HG03280 (cell line): ENCODE measurements at regions not wholly inside any gene's neighbourhood (a gene's known extent, or its start where the extent isn't known, plus 50 kb on each side); places are given as distances from the start of the nearest gene placed in this dataset.
"Not testable (repeated sequence)": the region's sequence is repeated elsewhere in the genome, so short reads cannot be mapped to it uniquely, and the experiment has no call there.

Experiments used
- ATAC-seq: cut with Tn5 transposase; IDR thresholded peaks from one replicate; pipeline ENCODE4 v1.9.1; 2021; ENCODE audit warnings: mild to moderate bottlenecking, moderate library complexity; ENCODE audit not compliant: unreplicated experiment

- no peak for ATAC-seq
These were observed 51.6 kb upstream of the MPP7 start for GRCh38 chr10:28354511-28354910.

- no peak for ATAC-seq
These were observed 52.5 kb upstream of the MPP7 start for GRCh38 chr10:28355376-28355775.

- ATAC-seq, result no peak
These were observed 56.5 kb upstream of the MPP7 start for GRCh38 chr10:28359334-28359733.

DNA sequence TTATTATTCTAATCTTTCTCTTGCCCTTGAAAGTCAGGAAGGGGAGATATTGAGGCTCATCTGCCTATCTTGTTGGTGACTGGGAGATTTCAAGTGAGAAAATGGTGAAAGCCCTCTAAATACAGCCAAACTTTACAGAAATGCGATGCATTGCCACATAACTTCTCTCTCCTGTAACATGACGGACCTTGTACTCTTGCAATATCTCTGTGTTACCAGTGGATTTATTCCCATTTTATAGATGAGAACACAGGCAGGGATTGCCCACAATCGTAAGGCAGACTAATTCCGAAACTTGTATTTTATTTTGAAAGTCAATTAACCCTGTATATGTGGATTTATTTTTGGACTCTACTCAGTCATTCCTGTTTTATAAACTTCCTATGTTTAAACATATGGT is 57.3 kb upstream of the MPP7 start:
- no peak for ATAC-seq

GRCh38 chr10:28363376-28363775 is 60.5 kb upstream of the MPP7 start:
- ATAC-seq, result no peak

GRCh38 chr10:28365840-28366239 is 63.0 kb upstream of the MPP7 start:
- ATAC-seq, result no peak

DNA sequence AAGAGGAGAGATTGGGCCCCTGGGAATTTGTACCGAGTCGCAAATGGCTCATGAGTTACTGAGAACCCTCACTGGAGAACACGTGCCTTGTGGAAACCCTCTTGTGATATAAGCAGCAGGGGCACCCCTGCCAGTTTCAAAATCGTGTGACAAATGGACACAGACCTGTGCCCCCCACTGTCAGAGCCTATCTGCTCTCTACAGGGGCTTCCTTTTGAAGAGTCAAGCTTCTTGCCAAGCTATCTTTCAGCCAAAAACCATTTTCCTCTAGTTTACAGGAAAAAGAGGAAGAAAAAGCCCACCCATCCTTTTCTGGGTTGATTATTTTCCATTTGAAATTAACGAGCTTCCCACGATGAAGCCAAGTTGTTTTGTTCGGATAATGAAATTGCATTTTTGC is 64.1 kb upstream of the MPP7 start:
- ATAC-seq, result no peak

GRCh38 chr10:28367413-28367812 is 64.5 kb upstream of the MPP7 start:
- ATAC-seq, result no peak

- ATAC-seq, result peak; percentile 80
These were observed 65.1 kb upstream of the MPP7 start for GRCh38 chr10:28367929-28368484.

GRCh38 chr10:28370107-28370835 is 67.4 kb upstream of the MPP7 start:
- no peak for ATAC-seq

- ATAC-seq, result not testable (repeated sequence)
These were observed 68.8 kb upstream of the MPP7 start for GRCh38 chr10:28371638-28372037.

GRCh38 chr10:28374036-28374435 is 71.2 kb upstream of the MPP7 start:
- ATAC-seq, result no peak

GRCh38 chr10:28375399-28376354 is 72.8 kb upstream of the MPP7 start:
- ATAC-seq, result no peak

DNA sequence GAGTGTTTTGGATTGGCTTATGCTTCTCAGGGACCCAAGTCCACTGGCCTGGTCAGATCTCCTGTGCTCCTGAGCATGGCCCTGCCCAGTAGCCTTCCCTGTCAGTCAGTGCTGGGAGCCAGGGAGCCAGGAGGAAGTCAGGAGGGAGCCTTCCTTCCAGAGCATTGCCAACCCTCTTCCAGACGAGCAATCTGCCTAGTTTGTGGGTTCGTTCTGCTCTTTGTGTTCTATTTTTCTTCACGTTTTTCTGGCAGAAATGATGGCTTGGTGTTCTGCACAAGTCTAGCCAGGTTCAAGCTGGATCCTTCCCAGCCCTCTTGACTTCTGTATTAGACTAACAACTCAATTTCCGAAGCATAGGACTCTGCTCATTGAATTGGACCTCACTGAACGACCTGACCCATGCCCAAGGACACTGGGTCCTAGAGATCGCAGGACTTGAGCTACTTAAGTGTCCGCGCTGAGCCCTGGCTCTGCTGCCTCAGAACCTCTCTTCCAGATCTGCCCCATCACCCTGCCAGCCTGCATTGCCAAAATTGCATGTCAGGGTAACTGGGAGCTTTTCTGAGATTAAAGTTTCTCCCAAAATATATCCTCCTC is 76.2 kb upstream of the MPP7 start:
- ATAC-seq, result no peak

GRCh38 chr10:28381466-28381865 is 78.6 kb upstream of the MPP7 start:
- no peak for ATAC-seq

GRCh38 chr10:28381903-28382347 is 79.1 kb upstream of the MPP7 start:
- ATAC-seq, result peak; percentile 89

- ATAC-seq, result no peak
These were observed 79.8 kb upstream of the MPP7 start for GRCh38 chr10:28382525-28383269.

DNA sequence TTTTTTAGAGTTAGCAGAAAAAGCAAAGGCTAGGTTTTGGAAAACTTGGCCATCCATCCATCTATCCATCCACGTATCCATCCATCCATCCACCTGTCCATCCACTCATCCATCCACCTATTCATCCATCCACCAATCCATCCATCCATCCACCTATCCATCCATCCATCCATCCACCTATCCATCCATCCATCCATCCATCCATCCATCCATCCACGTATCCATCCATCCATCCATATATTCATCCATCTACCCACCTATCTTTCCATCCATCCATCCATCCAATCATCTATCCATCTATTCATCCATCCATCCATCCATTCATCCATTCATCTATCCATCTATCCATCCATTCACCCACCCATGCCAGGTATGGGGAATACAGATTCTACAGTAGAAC is 81.7 kb upstream of the MPP7 start:
- ATAC-seq, result no peak

DNA sequence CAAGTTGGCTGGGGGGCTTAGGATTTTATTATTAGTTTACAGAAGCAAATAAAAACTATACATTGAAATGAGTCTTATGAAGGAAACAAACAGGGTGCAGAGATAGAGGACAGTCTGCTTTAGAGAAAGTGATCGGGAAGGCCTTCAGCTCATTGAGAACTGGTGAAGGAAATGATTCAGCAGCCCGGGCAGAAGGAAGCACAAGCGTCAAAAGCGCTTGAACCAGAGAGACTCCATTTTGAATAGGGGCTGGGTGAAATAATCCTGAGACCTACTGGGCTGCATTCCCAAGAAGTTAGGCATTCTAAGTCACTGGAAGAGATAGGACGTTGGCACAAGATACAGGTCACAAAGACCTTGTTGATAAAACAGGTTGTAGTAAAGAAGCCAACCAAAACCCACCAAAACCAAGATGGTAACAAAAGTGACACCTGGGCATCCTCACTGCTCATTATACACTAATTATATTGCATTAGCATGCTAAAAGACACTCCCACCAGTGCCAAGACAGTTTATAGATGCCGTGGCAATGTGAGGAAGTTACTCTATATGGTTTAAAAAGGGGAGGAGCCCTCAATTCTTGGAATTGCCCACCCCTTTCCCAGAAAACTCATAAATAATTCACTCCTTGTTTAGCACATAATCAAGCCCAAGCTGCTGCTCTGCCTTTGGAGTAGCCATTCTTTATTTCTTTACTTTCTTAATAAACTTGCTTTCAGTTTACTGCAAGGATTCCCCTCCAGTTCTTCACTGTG is 83.1 kb upstream of the MPP7 start:
- no peak for ATAC-seq

DNA sequence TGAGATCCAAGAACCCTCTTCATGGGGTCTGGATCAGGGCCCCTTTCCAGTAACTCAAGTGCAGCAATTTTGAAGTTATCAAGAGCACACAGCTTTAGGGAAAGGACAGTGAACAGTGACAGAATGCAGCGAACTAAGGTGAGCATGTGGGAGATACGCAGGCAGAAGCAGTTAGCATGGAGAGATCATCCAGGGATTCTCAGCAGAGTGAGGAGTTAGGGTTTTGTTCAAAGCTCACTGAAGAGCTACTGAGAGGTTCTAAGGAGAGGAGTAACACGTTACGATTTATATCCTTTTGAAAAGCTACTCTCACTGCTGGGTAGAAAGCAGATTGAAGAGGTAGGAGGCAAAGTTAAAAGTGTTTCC is 83.6 kb upstream of the MPP7 start:
- no peak for ATAC-seq
